Activated CD4-positive, alpha-beta T cell treated with anti-CD3 and anti-CD28 coated beads, Interleukin-2, amount 50 U/mL, for 24 hours (primary cell): ENCODE measurements at regions not wholly inside any gene's neighbourhood (a gene's known extent, or its start where the extent isn't known, plus 50 kb on each side); places are given as distances from the start of the nearest gene placed in this dataset.
"Not testable (repeated sequence)": the region's sequence is repeated elsewhere in the genome, so short reads cannot be mapped to it uniquely, and the experiment has no call there.

Experiments used
- DNase-seq, 2 donors: peaks; one replicate each; pipeline ENCODE4 v3.0.0-alpha.2; 2020; ENCODE audit warnings: low read depth in 1 of 2, low spot score in 1 of 2

DNA sequence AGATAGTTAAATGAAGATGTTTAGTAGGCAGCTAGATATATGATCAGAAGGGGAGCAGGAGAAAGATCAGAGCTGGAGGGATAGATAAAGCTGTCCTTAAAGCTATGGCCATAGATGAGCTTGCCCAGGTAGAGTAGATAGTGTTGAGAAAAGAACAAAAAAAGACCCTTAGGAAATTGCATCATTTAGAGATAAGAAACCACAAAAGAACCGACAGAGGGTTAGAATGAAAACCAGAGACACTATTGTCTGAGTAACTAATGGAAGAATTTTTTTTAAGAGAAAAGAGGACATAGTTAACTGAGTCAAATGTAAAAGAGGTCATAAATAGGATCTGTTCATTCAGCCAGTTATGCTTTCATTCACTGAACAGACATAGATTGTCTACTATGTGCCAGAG lies 101.8 kb downstream of the TNFAIP3 start:
- DNase-seq = no peak

DNA sequence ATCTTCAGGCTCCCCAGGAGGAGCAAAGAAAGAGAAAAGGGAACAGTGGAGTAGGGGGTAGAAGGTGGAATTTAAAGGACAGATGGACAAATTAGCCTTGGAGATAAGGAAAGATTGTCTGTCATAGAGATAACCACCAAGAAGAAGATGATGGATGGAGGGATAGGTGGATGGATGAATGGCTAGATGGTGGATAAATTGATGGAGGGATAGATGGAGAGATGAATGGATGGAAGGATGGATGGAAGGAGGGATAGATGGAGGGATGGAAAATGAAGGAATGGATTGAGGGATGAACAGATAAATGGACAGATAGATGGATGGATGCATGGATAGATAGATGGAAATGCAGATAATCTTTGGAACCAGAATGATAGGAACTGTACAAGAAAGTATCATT lies 102.8 kb downstream of the TNFAIP3 start:
- DNase-seq = no peak

DNA sequence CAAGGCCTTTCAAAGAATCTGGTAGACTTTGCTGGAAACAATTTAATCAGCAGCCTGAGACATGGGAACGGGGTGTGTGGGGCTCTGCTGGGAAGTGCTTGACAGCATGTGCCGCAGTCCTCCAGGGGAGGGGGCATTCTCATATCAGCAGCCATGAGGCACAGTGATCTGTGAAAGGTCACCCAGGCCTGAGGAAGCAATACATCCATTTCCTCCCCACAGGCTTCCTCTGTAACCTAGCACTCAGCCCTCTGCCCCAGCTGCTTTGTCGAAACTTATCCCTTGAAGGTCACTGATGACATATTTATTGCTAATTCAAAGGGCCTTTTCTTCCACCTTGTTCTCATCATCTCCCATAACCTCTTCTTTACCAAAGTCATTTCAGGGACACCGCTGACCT lies 103.3 kb downstream of the TNFAIP3 start:
- no peak for DNase-seq

DNA sequence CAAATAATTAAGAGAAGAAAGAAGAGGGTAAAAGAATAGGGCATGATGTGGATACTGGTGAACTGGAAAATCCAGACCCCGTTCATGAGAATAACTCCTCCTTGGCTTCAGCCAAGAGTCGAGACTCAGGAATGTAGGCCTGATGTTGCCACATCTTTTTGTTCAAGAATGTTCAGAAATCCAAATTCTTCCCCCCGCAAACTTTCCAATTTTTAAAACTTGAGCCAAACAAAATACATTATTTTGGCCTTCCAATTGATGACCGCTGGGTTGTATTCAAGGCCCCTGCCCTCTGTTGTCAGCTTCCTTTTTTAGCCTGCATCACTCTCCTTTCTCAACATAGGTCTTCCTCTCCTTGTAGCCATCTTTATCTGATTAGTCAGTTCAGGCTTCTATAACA lies 106.1 kb downstream of the TNFAIP3 start:
- no peak for DNase-seq

DNA sequence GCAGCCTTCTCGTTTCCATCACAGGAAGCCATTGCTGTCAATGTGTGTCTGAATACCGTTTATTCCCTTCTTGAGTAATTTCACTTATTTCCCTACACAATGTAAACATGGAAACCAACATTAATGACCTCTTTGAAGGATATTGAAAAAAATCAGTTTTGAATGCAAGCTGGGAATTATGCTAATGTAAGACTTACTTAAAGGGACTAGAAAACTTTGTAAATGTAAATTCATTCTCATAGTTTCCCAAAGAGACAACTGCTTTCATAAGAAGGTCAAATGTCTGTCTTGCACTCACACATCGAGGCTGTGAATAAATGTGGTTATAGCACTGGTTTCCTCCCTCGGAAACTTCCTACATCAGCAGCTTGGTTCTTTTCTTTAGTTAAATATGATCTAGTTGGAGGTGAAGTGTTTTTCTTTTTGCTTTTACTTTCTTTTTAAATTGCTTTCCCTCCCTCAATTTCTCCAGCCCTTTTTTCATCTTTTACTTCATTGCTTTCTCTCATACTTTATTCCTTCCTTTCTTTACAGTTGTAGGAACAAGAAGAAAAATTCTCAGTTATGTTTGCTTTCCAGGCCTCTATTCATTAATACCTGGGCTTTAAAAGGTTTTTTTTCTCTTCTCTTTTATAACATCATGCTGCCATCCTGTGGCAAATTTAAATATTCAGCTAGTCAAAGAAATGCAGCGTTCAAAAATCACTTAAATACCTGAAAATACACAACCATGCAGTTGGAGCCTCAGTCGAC lies 108.3 kb downstream of the TNFAIP3 start:
- DNase-seq = peak in 1 of 2 donors; percentile 38

GRCh38 chr6:137976430-137976829 lies 109.4 kb downstream of the TNFAIP3 start:
- DNase-seq = no peak

GRCh38 chr6:137977206-137977605 lies 110.1 kb downstream of the TNFAIP3 start:
- no peak for DNase-seq

DNA sequence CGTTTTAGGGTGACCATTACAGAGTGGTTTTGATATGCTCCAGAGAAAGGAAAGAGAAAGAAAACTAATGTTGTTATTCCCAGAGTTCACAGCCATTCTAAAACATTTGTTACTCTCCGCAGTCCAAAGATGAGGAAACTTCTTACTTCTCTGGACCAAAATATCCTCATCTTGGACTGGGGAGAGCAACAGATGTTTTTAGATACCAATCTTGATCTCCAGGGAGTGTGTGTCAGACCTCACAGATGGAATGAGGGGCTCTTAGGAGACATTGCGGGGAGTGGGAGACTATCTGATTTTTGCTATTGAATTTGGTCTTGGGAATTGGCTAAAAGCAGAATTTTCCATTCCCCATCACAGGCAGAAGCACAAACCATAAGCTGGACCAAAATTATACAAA lies 110.8 kb downstream of the TNFAIP3 start:
- DNase-seq = no peak

DNA sequence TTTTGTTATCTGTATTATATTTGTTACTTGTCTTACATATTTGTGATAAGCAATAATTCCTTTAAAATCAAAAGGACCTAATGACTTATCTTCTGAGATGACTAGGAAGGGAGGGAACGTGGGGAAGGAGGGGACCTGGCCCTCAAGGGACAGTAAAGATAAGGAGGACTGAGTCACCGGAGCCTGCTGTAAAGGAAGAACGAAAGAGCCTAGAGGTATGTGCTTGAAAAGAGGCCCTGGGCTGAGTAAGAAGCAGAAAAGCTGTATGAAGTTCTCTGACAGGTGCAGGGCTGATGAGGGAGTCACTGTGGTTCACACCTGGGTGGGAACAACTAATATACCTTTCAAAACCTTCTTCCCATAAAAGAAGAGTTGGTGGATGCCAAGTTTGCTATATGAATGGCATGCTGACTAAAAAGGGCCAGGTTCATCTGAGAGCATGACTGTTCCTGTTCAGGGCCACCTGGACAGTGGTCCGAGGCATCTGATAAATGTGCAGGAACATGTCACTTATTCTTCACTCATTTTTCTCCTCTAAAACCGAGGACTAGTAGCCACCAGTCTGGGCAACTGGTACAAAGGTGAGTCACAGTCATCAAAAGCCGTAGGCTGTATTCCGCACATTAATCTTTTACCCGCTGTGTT lies 111.3 kb downstream of the TNFAIP3 start:
- DNase-seq = no peak

GRCh38 chr6:137979263-137979662 lies 112.2 kb downstream of the TNFAIP3 start:
- DNase-seq = not testable (repeated sequence)

DNA sequence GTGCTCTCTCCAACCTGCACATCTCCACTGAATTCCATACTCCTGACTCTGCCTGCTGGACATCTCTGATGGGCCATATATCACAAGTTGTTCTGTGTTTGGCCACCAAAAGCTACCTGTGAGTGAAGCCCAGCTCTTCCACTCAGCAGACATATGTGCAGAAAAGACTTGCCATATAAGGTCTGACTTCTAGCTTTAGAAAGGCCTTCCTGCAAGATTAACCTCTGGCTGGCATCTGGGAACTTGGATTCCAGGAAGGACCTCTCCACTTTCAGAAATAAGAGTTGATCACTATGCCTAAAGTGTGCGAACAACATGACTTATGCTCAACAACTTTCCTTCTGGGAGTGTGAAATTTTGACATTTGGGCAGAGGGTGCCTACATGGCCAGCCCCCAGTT lies 113.7 kb downstream of the TNFAIP3 start:
- DNase-seq = no peak

DNA sequence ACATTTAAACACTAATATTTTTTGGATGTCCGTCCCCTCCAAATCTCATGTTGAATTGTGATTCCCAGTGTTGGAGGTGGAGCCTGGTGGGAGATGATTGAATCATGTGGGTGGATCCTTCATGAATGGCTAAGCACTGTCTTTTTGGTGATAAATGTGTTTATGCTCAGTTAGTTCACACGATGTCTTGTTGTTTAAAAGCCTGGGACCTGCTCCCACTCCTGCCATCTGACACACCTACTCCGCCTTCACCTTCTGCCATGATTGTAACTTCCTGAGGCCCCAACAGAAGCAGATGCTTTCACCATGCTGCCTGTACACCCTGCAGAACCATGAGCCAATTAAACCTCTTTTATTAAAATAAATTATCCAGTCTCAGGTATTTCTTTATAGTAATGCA lies 114.7 kb downstream of the TNFAIP3 start:
- DNase-seq = no peak

GRCh38 chr6:137982418-137983189 lies 115.5 kb downstream of the TNFAIP3 start:
- no peak for DNase-seq

- no peak for DNase-seq
Measured at GRCh38 chr6:137983269-137983668, 116.2 kb downstream of the TNFAIP3 start.

DNA sequence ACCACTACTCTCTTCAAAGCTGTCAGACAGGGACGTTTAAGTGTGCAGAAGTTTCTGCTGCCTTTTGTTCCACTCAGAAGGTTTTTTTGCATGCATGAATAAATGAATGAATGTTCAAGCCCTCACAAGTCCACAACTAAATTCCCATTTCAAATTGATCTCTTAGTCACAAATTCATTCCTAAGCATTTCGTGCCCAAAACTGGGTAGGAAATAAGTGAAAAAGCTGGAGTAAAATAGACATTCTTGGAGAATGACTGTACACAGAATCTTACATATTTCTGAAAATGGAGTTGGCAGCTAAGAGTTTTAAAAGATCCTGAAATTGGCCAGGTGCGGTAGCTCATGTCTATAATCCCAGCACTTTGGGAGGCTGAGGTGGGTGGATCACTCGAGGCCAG lies 117.6 kb downstream of the PERP start:
- DNase-seq = no peak

- DNase-seq = no peak
Measured at GRCh38 chr6:137995371-137995770, 111.8 kb downstream of the PERP start.

DNA sequence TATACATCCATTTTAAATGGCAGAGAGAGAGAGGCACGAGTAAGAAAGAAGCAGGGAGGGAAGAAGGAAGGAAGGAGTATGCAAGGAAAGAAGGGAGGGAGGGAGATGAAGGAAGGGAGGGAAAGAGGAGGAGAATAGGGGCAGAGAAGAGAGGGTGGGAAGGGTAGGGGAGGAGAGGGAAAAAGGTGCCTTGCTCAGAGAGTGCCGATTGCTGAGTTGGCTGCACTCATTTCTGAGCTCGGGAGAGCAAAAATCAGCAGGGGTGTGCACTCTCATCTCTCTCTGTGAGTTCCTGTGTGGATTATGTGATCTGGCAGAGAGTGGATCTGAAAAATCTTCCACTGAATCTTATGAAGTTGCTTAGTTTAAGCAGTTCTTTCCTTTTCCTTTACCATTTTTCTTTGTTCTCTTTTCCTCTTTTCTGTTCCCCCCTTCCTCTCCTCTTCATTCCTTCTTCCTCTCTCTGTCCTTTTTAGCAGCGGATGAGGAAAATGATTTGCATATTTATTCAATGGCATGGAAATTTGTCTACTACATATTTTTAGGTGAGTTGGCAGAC lies 108.7 kb downstream of the PERP start:
- no peak for DNase-seq

- no peak for DNase-seq
Measured at GRCh38 chr6:137999815-138000214, 107.4 kb downstream of the PERP start.

- DNase-seq = no peak
Measured at GRCh38 chr6:138000941-138001340, 106.3 kb downstream of the PERP start.

GRCh38 chr6:138001750-138002349 lies 105.4 kb downstream of the PERP start:
- peak in 1 of 2 donors; percentile 54 for DNase-seq
